ENCODE measurements at regions not wholly inside any gene's neighbourhood (a gene's known extent, or its start where the extent isn't known, plus 50 kb on each side); places are given as distances from the start of the nearest gene placed in this dataset.

DNA sequence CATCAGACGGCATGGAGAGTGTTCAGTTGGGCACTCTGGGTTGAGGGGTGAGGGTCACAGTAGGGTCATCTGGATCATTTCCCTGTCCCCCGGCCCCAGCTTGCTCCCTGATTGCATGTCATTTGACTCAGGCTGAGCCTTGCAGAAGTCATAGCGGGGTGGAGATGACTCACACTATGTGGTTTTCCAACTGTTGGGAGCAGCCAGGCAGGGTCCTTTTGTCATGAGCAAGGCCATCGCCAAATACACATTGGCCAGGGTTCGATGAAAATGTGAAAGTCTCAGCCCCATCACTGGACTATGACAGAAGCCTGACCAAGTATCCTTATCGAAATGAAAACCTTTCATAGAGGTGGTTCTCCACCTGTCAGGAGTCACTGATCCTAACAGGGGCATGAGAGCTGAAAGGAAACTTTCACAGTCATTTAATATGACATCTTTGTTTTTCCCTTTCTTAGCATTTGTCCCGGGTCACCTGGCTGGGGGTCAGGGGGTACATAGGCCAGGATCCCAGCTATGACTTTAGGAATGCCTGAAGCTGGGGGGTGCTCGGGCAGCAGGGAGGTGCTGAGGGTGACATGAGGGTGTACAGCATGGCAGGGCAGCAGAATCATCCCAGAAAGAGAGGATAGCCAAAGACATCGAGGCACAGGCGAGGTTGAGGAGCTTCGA lies 70.2 kb upstream of the CD93 start:
- Mint-ChIP-seq H3K27ac (no peak overlapping the region), H3K4me3 (no peak overlapping the region), H3K27me3 (ENCODE audit: low read depth) (peaks cover 6% of the 10 kb centered on the region), H3K4me1 (ENCODE audit: low read depth) (peaks cover 21% of the 10 kb centered on the region), H3K9me3 (ENCODE audit: insufficient read depth) (no peaks in the 10 kb centered on the region), H3K36me3 (ENCODE audit: low read depth) (no peaks in the 10 kb centered on the region)
- ATAC-seq (no peak), DNase-seq (no peak)
- ChIA-PET CTCF (no interaction called here), POLR2A (no interaction called here)

DNA sequence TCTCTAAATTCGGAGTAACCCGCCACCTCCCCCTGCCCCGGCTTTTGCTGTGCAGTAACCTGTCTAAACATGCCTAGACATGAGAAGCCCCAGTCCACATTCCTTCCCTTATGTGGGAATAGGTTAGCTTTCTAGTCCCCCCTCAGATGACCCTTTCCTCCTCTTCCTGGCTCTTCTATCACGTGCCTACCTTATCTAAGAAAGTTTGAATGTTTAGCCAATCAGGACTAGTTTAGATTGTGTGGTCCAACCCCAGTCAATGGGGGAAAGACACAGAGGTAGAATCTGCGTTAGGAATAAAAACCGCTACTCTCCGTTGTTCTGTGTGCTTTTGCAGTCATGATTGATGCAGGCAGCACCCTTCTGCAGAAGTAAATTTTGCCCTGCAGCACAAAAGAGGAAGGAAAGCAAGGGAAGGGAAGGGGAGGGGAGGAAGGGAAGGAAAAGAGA lies 69.0 kb upstream of the CD93 start:
- ATAC-seq (no peak), DNase-seq (no peak)
- H3K36me3 Mint-ChIP-seq (ENCODE audit: low read depth): no peaks in the 10 kb centered on the region
- peaks cover 6% of the 10 kb centered on the region for H3K27me3 Mint-ChIP-seq (ENCODE audit: low read depth)
- no peak overlapping the region for H3K27ac Mint-ChIP-seq
- peaks cover 21% of the 10 kb centered on the region for H3K4me1 Mint-ChIP-seq (ENCODE audit: low read depth)
- H3K9me3 Mint-ChIP-seq (ENCODE audit: insufficient read depth): no peaks in the 10 kb centered on the region
- ChIA-PET POLR2A (no interaction called here), CTCF (no interaction called here)
- H3K4me3 Mint-ChIP-seq: no peak overlapping the region

DNA sequence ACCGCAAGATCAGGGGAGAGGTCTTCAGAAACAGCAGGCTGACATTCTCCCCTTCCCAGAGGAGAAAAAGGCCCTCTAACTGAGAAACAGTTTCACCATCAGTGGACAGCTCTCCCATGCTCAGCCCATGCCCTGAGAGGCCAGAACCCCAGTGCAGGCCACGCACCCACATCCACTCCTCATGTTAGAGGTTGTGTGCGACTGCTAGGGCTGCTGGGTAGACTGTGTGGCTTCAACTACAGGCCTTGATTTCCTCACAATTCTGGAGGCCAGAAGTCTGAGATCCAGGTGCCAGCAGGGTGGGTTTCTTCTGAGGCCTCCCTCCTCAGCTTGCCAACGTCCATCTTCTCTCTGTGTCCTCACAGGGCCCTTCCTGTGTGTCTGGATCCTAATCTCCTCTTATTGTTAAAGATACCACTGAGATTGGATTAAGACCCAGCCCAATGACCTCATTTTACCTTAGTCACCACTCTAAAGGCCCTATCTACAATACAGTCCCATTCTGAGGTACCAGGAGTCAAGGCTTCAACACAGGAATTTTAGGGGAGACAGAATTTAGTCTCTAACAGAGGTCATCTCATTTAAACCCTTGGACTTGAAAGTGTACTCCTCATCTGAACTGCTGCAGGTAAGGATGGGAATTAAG lies 67.7 kb upstream of the CD93 start:
- ChIA-PET POLR2A (no interaction called here), CTCF (no interaction called here)
- H3K27ac Mint-ChIP-seq: no peak overlapping the region
- H3K9me3 Mint-ChIP-seq (ENCODE audit: insufficient read depth): no peaks in the 10 kb centered on the region
- H3K27me3 Mint-ChIP-seq (ENCODE audit: low read depth): peaks cover 3% of the 10 kb centered on the region
- ATAC-seq: no peak
- H3K4me3 Mint-ChIP-seq: no peak overlapping the region
- H3K36me3 Mint-ChIP-seq (ENCODE audit: low read depth): no peaks in the 10 kb centered on the region
- H3K4me1 Mint-ChIP-seq (ENCODE audit: low read depth): peaks cover 13% of the 10 kb centered on the region
- DNase-seq: no peak

DNA sequence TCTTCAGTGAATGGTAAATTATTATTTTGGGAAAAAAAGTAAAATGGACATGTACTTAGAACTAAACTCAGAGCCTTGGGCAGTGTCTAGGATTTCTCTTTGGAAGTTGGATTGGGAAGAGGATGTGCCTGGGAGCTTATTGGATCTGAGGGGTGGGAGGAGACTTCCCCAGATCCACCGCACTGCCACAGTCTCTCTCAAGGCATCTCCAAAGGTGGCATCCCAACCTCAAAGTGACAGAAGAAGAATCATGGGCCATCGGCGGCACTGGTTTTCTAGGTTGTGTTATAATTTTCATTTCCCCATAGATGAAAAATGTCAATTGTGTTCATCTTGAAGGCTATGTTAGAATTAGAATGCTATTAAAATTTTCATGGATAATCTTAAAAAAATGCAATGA lies 66.8 kb upstream of the CD93 start:
- Mint-ChIP-seq H3K4me3 (no peak overlapping the region), H3K9me3 (ENCODE audit: insufficient read depth) (no peaks in the 10 kb centered on the region), H3K27me3 (ENCODE audit: low read depth) (peaks cover 3% of the 10 kb centered on the region), H3K27ac (no peak overlapping the region), H3K36me3 (ENCODE audit: low read depth) (no peaks in the 10 kb centered on the region), H3K4me1 (ENCODE audit: low read depth) (peaks cover 22% of the 10 kb centered on the region)
- no peak for DNase-seq
- ChIA-PET POLR2A (no interaction called here), CTCF (no interaction called here)
- ATAC-seq: no peak

DNA sequence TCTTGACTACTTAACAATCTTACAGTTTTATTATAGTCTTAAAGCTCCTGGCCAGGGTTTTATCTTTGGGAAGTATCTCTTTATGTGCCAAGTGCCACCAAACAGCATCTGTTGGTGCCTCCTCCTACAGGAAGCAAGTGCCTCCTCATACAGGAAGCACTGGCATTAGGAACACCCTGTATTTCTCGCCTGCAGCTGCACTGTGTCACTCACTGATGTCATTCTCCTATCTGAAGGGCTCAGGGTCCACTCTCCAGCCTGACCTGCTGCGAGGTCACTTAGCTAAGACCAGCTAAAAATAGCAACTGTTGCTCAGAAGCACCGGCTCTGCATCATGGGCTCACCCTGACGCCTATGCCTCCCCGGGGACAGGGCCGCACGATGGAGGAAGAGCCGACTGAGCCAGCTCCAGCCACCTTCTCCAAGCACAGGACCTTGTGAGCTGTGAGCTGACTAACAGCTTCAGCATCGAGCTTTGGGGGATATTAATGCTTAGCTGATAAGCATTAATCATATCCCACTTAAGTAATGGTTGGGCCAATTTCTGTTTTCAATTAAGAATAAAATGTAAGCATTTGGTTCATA lies 66.3 kb upstream of the CD93 start:
- Mint-ChIP-seq H3K4me3 (no peak overlapping the region), H3K4me1 (ENCODE audit: low read depth) (peaks cover 27% of the 10 kb centered on the region), H3K9me3 (ENCODE audit: insufficient read depth) (no peaks in the 10 kb centered on the region), H3K36me3 (ENCODE audit: low read depth) (no peaks in the 10 kb centered on the region), H3K27me3 (ENCODE audit: low read depth) (peaks cover 3% of the 10 kb centered on the region), H3K27ac (peak overlapping the region; percentile 7)
- ChIA-PET CTCF (no interaction called here), POLR2A (no interaction called here)
- no peak for ATAC-seq
- DNase-seq: peak; percentile 18

DNA sequence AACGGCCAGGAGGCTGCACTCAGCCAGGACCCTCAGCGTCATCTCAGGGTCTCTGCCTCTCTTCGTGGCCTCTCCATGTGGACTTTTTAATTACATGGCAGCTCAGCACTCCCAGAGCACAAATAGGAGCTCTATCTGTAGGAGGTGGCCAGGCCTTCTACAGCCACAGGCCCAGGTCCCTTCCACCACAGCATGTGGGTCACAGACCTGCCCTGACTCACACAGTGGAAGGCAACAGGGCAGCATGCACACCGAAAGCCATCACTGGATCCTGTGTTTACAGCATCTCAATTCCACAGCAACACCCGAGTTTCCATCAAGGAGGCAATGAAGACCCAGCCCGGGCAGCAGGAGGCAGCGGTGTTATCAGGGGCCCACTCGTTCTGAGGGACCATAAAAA lies 65.8 kb upstream of the CD93 start:
- no peak overlapping the region for H3K4me3 Mint-ChIP-seq
- ChIA-PET POLR2A (no interaction called here), CTCF (no interaction called here)
- H3K27me3 Mint-ChIP-seq (ENCODE audit: low read depth): peaks cover 3% of the 10 kb centered on the region
- no peaks in the 10 kb centered on the region for H3K36me3 Mint-ChIP-seq (ENCODE audit: low read depth)
- DNase-seq: no peak
- ATAC-seq: no peak
- peaks cover 31% of the 10 kb centered on the region for H3K4me1 Mint-ChIP-seq (ENCODE audit: low read depth)
- no peaks in the 10 kb centered on the region for H3K9me3 Mint-ChIP-seq (ENCODE audit: insufficient read depth)
- H3K27ac Mint-ChIP-seq: no peak overlapping the region

DNA sequence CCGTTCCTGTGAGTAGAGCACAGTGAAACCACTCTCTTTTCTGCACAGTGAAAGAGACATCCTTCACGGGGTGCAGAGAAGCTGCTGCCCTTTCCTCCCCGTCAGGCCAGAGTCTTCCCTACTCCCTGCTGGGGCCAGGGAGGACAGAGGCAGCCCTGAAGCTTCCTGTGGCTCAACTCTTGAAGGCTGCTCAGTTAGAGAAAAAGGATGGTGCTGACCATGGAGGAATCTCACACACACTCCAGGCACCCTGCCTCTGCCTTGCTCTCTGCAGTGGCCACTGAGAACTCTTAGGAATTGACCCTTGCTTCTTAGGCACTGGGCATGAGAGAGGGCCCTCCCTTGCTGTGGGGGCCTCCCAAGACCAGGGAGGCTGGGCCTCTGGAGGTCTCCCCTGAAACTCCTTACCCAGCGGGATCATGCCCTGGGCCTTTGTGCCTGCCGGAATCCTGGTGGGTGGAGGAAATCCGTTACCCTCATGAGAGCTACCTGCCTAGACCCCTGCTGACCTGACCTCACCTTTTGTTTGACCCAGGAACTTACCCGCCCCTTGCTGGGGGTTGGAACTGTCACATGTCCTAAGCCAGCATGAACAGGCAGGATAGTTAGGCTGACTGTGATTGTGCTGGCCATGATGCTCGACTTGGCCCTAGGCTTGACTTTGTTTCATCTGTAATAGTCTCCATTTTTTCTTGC lies 65.0 kb upstream of the CD93 start:
- ATAC-seq (no peak), DNase-seq (peak; percentile 16)
- Mint-ChIP-seq H3K4me1 (ENCODE audit: low read depth) (peaks cover 31% of the 10 kb centered on the region), H3K27me3 (ENCODE audit: low read depth) (peaks cover 3% of the 10 kb centered on the region), H3K9me3 (ENCODE audit: insufficient read depth) (no peaks in the 10 kb centered on the region), H3K27ac (no peak overlapping the region), H3K4me3 (no peak overlapping the region), H3K36me3 (ENCODE audit: low read depth) (no peaks in the 10 kb centered on the region)
- ChIA-PET POLR2A (no interaction called here), CTCF (no interaction called here)

DNA sequence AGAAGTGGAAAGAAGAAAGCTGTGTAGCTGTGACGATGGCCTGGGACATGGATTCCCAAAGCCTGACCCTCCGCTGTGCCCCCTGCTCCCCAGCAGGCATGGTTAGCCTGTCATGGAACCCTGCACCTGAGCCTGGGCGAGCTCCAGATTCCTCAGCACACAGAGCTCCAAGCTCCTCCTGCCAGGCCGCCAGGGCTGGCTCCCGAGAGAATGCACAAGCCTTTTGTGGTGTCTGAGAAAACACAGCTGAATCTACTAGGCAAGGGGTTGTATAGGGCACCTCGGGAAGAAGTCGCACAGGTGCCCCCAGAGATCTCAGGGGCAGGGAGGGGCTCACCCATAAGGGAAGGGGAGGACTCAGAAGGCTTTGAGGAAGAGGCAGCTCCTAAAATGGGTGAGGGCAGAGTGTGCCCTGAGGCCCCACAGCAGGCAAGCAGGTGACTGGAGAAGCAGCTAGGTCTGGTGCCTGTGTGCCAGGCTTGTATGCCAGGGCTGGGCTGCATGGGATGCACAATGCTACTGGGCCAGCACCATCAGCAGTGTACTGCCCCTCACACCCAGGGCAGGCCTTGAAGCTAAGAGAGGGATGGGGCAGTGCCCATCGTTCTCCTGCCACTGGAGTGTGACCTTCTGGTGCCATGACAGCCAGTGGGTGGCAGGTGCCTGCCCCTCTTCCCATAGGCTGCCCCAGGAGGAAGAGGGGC lies 64.3 kb upstream of the CD93 start:
- no peak overlapping the region for H3K27ac Mint-ChIP-seq
- no peaks in the 10 kb centered on the region for H3K36me3 Mint-ChIP-seq (ENCODE audit: low read depth)
- ChIA-PET POLR2A (no interaction called here), CTCF (interaction anchor here (1.2 to 1.4 kb wide), 2 partner anchors 8 to 199 kb away, joined by 3 read pairs; no protein-coding TSS in a partner anchor)
- ATAC-seq: no peak
- no peak for DNase-seq
- H3K9me3 Mint-ChIP-seq (ENCODE audit: insufficient read depth): no peaks in the 10 kb centered on the region
- peaks cover 30% of the 10 kb centered on the region for H3K4me1 Mint-ChIP-seq (ENCODE audit: low read depth)
- peaks cover 3% of the 10 kb centered on the region for H3K27me3 Mint-ChIP-seq (ENCODE audit: low read depth)
- H3K4me3 Mint-ChIP-seq: no peak overlapping the region

DNA sequence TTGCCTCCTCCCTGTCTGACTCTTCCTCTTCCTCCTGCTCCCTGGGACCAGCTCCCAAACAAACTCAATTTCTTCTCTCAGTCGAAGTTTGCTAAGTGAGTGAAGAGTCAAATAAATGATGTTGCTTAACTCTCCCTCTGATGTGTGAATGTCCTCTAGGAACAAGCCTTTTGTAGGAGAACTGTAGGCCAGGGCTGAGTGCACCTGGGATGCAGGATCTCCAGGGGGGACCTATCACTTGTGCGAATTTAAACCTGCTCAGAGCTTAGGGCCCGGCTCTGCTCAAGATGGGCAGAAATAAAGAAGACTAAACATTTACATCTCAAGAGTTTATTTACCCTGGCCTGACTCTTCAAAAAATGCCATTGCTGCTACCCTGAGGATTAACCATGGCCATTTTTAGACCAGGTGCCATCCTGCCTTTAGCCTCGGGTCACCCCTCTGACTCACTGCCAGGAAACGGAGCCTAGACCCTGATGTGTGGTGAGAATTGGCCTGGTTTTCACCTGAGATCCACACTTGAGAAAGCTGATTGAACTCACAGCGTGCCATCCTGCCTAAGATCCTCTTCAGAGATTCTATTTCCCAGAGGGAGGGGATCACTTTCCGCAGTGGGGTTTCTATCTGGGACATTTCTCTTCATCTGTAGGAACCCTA lies 63.6 kb upstream of the CD93 start:
- no peak for DNase-seq
- Mint-ChIP-seq H3K36me3 (ENCODE audit: low read depth) (no peaks in the 10 kb centered on the region), H3K4me3 (no peak overlapping the region), H3K27me3 (ENCODE audit: low read depth) (peaks cover 7% of the 10 kb centered on the region), H3K9me3 (ENCODE audit: insufficient read depth) (no peaks in the 10 kb centered on the region), H3K27ac (no peak overlapping the region), H3K4me1 (ENCODE audit: low read depth) (peaks cover 25% of the 10 kb centered on the region)
- no peak for ATAC-seq
- POLR2A ChIA-PET: no interaction called here
- CTCF ChIA-PET: interaction anchor here (1.2 to 1.4 kb wide), 2 partner anchors 8 to 200 kb away, joined by 3 read pairs; no protein-coding TSS in a partner anchor

DNA sequence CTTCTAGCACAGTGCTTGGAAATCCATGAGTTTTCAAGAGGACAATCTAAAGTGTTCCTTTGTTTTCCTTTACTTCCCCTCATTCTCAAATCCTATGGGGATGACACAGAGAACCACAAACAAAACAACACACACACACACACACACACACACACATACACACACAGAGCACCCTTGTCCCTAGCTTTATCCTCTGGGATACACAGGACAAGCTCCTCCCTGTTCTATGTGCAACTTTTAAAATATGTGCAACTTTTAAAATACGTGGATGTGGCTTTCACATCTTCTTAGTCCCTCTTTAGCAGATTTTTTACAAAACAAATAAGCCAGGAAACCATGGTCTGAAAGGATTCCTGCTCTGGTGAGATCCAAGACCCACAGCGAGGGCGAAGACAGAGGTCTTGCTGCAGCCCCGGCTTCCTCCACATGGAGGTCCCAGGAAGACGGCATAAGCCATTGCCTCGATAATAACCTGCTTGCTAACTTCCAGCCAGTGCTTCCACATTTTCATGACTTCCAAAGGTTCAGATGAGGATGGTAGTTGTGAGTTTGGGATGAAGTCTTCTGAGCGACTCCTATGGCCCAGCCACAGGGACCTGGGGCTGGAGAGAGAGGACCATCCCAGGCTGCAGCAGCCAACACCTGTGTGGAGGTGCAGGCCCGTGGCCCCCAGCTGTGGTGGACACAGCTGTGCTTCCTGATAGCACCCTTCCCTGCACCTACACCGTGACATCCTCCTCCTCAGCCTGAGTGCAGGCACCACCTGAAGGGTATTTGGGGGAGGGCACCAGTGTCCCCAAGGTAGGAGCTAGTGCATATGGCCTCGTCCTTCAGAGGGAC lies 62.8 kb upstream of the CD93 start:
- Mint-ChIP-seq H3K27ac (no peak overlapping the region), H3K4me1 (ENCODE audit: low read depth) (peaks cover 29% of the 10 kb centered on the region), H3K36me3 (ENCODE audit: low read depth) (no peaks in the 10 kb centered on the region), H3K4me3 (no peak overlapping the region), H3K27me3 (ENCODE audit: low read depth) (peaks cover 13% of the 10 kb centered on the region), H3K9me3 (ENCODE audit: insufficient read depth) (no peaks in the 10 kb centered on the region)
- CTCF ChIA-PET: interaction anchor here (1.2 to 1.4 kb wide), 2 partner anchors 9 to 200 kb away, joined by 3 read pairs; no protein-coding TSS in a partner anchor
- no peak for DNase-seq
- POLR2A ChIA-PET: no interaction called here
- no peak for ATAC-seq

Measured in activated CD8-positive, alpha-beta T cell treated with anti-CD3 and anti-CD28 coated beads, Interleukin-2, amount 10 ng/mL, durations not matched to agents 7 days and 5 days (primary cell).